Activated CD4-positive, CD25-positive, alpha-beta regulatory T cell treated with anti-CD3 and anti-CD28 coated beads, Interleukin-2, amount 50 U/mL, for 16 hours (primary cell): ENCODE measurements at regions not wholly inside any gene's neighbourhood (a gene's known extent, or its start where the extent isn't known, plus 50 kb on each side); places are given as distances from the start of the nearest gene placed in this dataset.
"Not testable (repeated sequence)": the region's sequence is repeated elsewhere in the genome, so short reads cannot be mapped to it uniquely, and the experiment has no call there.

Source experiments
- DNase-seq: peaks from one replicate; pipeline ENCODE4 v3.0.0-alpha.2; 2020; ENCODE audit warnings: low read depth, low spot score

DNA sequence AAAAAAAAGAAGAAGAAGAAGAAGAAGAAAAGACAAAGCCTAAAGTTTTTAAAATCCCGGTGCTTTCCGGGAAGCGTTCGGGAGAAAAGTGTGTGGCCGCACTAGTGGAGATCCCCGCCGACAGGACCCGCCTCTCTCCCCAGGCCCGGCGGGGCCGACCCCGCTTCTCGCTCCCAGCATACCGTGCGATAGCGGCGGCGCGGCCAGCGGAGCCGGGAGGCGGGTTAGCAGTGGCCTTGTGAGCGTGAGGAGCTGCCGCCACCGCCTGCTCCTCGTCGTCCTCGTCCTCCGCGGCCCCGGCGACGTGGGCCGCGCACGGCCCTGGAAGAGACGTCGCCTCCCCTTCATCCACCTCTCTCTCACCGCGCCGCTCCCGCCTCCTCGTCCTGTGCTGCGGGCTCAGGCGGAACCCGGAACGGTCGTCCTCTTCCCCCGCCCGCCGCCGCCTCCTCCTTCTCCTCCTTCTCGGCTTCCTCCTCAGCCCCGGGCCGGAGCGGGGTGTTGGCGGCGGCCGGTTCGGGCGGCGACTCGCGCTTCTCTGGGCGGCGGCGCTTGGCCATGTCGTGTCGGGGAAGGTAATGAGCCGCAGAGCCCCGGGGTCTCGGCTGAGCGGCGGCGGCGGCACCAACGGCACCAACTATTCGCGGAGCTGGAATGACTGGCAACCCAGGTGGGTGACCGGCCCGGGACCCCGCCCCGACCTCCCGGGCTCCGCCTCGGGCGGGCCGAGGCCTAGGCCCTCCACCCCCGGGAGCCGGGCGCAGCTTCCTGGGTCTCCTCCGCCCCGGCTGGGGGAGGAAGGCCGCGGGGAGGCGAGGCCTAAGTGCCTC lies 62.6 kb upstream of the CDR2 start:
- DNase-seq: peak; percentile 34

- not testable (repeated sequence) for DNase-seq
Observed at GRCh38 chr16:22436326-22436822, 62.0 kb upstream of the CDR2 start.

DNA sequence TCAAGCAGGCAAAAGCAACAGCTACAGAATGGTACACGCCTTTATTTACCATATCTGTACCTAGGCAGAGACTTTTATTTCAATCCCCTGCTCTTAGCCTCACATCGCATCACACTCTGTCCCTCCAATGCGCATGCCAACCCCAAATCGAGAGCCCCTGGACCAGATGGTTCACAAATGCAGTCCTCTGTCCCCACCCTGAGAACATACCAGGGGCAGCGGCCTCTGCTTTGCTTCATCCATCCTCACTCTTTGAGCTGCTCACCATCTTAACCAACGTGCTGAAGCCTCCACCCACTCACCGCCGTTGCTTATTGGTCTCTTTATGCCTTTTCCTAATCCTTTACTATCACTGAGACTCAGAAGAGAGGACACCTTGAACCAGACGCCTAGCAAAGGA lies 56.9 kb upstream of the CDR2 start:
- DNase-seq: not testable (repeated sequence)

DNA sequence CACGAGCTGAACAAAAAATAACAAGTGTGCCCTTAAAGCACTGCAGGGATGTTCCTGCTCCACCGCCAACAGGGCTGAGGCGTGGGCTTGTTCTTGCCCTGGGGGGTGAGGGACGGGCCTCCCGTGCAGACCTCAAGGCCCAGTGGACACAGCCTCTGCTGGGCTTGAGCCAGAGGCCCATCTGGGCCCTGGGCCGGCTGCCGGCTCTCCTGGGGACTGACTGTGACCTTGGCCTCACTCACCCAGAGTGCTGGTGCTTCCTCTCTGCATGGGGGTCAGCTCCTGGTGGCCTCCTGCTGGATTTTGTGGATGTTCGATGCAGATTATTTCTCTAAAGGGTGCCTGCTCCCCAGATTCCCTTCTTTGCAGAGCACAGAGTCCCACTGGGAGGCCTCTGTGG lies 54.2 kb upstream of the CDR2 start:
- no peak for DNase-seq

- DNase-seq: no peak
Observed at GRCh38 chr16:22427556-22427955, 53.1 kb upstream of the CDR2 start.

DNA sequence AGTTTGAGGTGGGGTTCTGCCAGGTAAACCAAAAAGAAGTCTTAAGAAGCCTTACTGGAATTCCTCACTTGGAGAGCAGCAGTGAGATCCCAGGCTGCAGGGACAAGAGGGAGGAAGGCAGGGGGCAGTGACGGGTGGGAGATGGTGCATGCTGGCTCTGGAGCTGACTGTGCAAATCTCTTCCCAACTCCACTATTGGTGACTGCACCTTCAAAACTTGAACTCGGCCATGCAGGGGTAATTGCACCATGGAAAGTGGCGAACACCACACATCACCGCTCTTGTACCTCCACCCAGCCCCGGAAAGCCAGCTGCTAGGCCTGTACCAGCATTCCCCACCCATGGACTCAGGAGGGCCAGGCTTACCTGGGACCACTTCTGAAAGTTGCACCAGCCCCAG lies 51.4 kb upstream of the CDR2 start:
- no peak for DNase-seq

- DNase-seq: no peak
Observed at GRCh38 chr16:22425036-22425801, 50.8 kb upstream of the CDR2 start.

DNA sequence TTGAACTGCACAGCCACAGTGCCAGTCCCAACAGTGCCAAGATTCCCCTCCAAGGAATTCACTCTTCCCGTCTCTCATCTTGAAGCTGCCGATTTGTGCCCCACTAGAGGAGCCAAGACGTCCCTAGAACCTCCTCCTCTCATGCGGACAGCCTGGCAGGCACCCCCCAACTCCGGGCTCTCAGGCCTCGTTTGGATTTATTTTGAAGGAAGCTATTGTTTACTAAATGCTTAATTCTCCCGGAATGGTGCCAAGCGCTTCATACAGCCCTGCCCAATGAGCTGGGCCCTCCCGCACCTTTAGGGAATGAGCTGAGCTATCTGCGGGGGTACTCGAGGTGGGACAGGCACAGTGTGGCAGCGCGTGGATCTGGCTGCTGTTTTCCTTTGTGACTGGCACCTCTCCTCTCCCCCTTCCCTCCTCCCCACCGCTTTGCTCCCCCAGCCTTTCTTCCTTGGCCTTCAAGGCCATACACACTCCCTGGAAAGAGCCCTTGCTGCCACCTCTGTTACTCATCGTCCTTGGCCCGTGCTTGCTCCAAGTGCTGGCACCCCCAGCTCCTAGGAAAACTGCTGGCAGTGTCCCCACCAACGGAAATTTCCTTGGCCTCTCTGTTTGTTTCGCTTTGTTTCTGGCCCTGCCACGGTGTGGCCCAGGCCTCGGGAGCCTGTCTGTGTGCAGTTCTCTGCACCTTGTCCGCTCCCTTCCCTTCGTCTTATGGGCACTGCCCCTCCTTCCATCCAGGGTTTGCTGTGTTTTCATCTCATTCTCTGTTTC lies 49.9 kb upstream of the CDR2 start:
- no peak for DNase-seq
